ENCODE measurements at regions not wholly inside any gene's neighbourhood (a gene's known extent, or its start where the extent isn't known, plus 50 kb on each side); places are given as distances from the start of the nearest gene placed in this dataset.

DNA sequence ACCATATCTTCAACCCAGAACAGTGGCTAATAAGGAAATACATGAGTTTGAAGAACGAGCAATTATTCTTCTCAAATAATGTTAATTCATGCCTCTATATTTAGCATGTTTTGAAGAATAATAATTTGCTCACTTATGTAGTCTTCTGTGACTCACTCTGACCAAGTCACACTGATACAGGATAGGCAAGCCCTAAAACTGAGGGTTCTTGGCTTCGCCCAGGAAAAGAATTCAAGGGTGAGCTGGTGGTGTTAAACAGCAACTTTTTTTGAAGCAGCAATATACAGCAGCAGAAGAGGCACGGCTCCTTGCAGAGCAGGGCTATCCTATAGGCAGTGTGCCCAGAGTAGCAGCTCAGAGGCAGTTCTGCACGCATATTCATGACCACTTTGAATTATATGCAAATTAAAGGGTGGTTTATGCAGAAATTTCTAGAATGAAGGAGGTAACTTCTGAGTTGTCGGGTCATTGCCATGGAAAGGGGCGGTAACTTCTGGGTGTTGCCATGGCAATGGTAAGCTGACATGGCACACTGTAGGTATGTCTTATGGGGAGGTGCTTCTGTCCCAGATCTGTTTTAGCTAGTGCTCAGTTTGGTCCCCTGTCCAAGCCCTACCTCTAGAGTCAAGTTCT is 200.6 kb downstream of the RND3 start:
- ATAC-seq (no peak; the same call in 1 of the 2 replicates), DNase-seq (ENCODE audit: low read depth, low spot score) (no peak)
- no TSS peak for BruUV-seq (replicated peaks)

DNA sequence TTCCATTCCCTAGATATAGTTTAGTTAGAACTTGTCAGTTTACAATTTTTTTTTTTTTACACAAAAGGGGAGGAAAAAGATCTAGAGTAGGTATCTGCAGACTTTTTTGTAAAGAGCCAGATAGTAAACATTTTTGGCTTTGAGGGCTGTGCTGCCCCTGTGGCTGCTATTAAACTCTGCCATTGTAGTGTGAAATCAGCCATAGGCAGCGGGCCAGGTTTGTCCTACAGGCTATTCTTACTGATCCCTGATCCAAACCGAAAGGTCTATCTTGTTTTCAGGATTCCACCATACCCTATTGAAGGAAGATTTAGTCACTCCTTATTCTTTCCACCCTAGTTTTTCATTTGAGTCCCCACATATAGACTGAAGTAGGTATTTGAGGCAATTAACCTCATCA is 203.4 kb downstream of the RND3 start:
- H3K36me3 ChIP-seq (ENCODE audit: control insufficient read depth in 1 of 2, insufficient read depth in 2 of 2, low read length in 2 of 2), result no peaks in the 10 kb centered on the region
- no TSS peak for BruUV-seq (replicated peaks)
- CTCF ChIA-PET, result no interaction called here
- H3K4me1 ChIP-seq (ENCODE audit: control insufficient read depth in 1 of 2, insufficient read depth in 2 of 2, low read length in 2 of 2), result no peaks in the 10 kb centered on the region
- intact Hi-C loops (cut with micrococcal nuclease), result no loop called here
- RAD21 ChIA-PET (ENCODE audit: low non-redundant PET in 1 of 2, low total read pairs in 2 of 2, uncharacterized antibody in 2 of 2, unreplicated experiment in 2 of 2), result no interaction called here
- no peaks in the 10 kb centered on the region for H3K9me3 ChIP-seq (ENCODE audit: control insufficient read depth in 1 of 2, insufficient read depth in 1 of 2, low read depth in 1 of 2, low read length in 2 of 2)
- POLR2A ChIA-PET, result no interaction called here
- TF ChIP-seq TCF7L2 (IDR thresholded peaks at IDR 0.05; ENCODE audit: borderline replicate concordance, extremely low read depth, insufficient read depth, insufficient read length) (no peak), ZNF274 (IDR thresholded peaks at IDR 0.05; ENCODE audit: low read depth, low read length) (no peak)
- H3K4me3 ChIP-seq (replicated peaks in 1 of 2; ENCODE audit: low read depth in 1 of 2, low read length in 2 of 2), result no peak overlapping the region
- ATAC-seq, result no peak
- H3K4me2 ChIP-seq (ENCODE audit: low read length), result no peak overlapping the region
- H3K27me3 ChIP-seq (ENCODE audit: insufficient read depth, low read length), result no peaks in the 10 kb centered on the region
- H2AFZ ChIP-seq (ENCODE audit: low read depth, low read length, poor library complexity, severe bottlenecking), result no peak overlapping the region
- no peaks in the 10 kb centered on the region for H4K20me1 ChIP-seq (ENCODE audit: insufficient read depth)
- no peaks in the 10 kb centered on the region for H3K9me2 ChIP-seq (ENCODE audit: insufficient read depth)
- no peak overlapping the region for H3K9ac ChIP-seq (ENCODE audit: low read length)
- DNase-seq (ENCODE audit: low read depth, low spot score), result no peak
- H3K79me2 ChIP-seq (ENCODE audit: insufficient read depth, low read length), result no peaks in the 10 kb centered on the region
- no peak overlapping the region for H3K27ac ChIP-seq (ENCODE audit: low read depth, low read length)

More for the DNA sequence above, 200.6 kb downstream of the RND3 start:
- intact Hi-C loops (cut with micrococcal nuclease), result no loop called here
- no peak for TF ChIP-seq EZH2 (IDR thresholded peaks at IDR 0.05)
- Histone ChIP-seq H3K36me3 (ENCODE audit: control insufficient read depth in 1 of 2, insufficient read depth in 2 of 2, low read length in 2 of 2) (no peaks in the 10 kb centered on the region), H3K4me1 (ENCODE audit: control insufficient read depth in 1 of 2, insufficient read depth in 2 of 2, low read length in 2 of 2) (no peaks in the 10 kb centered on the region), H3K9ac (ENCODE audit: low read length) (no peak overlapping the region), H3K27ac (ENCODE audit: low read depth, low read length) (no peak overlapping the region), H3K4me3 (replicated peaks in 1 of 2; ENCODE audit: low read depth in 1 of 2, low read length in 2 of 2) (no peak overlapping the region), H3K9me3 (ENCODE audit: control insufficient read depth in 1 of 2, insufficient read depth in 1 of 2, low read depth in 1 of 2, low read length in 2 of 2) (no peaks in the 10 kb centered on the region), H4K20me1 (ENCODE audit: insufficient read depth) (no peaks in the 10 kb centered on the region), H3K4me2 (ENCODE audit: low read length) (no peak overlapping the region), H3K79me2 (ENCODE audit: insufficient read depth, low read length) (no peaks in the 10 kb centered on the region), H2AFZ (ENCODE audit: low read depth, low read length, poor library complexity, severe bottlenecking) (no peak overlapping the region), H3K9me2 (ENCODE audit: insufficient read depth) (no peaks in the 10 kb centered on the region), H3K27me3 (ENCODE audit: insufficient read depth, low read length) (no peaks in the 10 kb centered on the region)
- RAD21 ChIA-PET (ENCODE audit: low non-redundant PET in 1 of 2, low total read pairs in 2 of 2, uncharacterized antibody in 2 of 2, unreplicated experiment in 2 of 2), result no interaction called here
- POLR2A ChIA-PET, result no interaction called here
- CTCF ChIA-PET, result no interaction called here
